ENCODE measurements at regions not wholly inside any gene's neighbourhood (a gene's known extent, or its start where the extent isn't known, plus 50 kb on each side); places are given as distances from the start of the nearest gene placed in this dataset.

DNA sequence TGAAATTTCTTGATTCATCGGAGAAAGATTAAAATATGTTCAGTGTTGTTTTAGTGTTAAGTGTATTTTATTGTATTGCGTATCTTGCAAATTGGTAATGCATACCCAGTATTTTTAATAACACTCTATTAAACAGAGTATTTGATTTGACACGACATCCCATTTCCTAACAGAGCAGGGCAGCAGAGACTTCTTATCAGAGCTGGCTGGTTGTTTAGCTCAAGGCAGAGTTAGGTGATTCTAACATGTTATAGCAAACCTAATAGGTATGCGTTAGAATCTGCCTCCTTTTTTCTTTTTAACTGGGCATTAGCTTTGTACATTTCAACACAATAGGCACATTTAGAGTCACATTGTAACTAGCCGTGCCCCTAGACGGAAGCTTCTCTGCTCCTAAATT is 57.1 kb upstream of the CELF2 start:
- H3K4me3 ChIP-seq (ENCODE audit: insufficient read depth, low read depth, low read length), result no peak overlapping the region
- Mint-ChIP-seq H3K4me1 (ENCODE audit: low read depth, unreplicated experiment) (no peaks in the 10 kb centered on the region), H3K27me3 (ENCODE audit: low read depth, unreplicated experiment) (peaks cover 9% of the 10 kb centered on the region), H3K27ac (ENCODE audit: unreplicated experiment) (no peak overlapping the region), H3K36me3 (ENCODE audit: low read depth, unreplicated experiment) (no peaks in the 10 kb centered on the region), H3K4me3 (ENCODE audit: unreplicated experiment) (no peak overlapping the region), H3K9me3 (ENCODE audit: unreplicated experiment) (no peaks in the 10 kb centered on the region)
- no peaks in the 10 kb centered on the region for H3K4me1 ChIP-seq (ENCODE audit: insufficient read depth, low read length)
- H4K20me1 ChIP-seq (ENCODE audit: insufficient read depth, low read length), result no peaks in the 10 kb centered on the region
- FAIRE-seq (no peak), DNase-seq (ENCODE audit: low read depth) (no peak)
- H3K79me2 ChIP-seq (ENCODE audit: insufficient read depth, low read length), result no peaks in the 10 kb centered on the region
- H3K4me2 ChIP-seq (ENCODE audit: low read length), result no peak overlapping the region
- H3K9me3 ChIP-seq (ENCODE audit: insufficient read depth, low read depth, low read length), result no peaks in the 10 kb centered on the region
- H3K27ac ChIP-seq (ENCODE audit: low read depth, low read length), result no peak overlapping the region
- H3K27me3 ChIP-seq (ENCODE audit: insufficient read depth, low read length), result no peaks in the 10 kb centered on the region
- TF ChIP-seq CTCF (IDR thresholded peaks at IDR 0.05; ENCODE audit: insufficient read depth, low read depth, low read length), result no peak
- TF ChIP-seq EZH2 (IDR thresholded peaks at IDR 0.05; ENCODE audit: insufficient read depth, low read length), result no peak
- H3K9ac ChIP-seq (ENCODE audit: low read length), result no peak overlapping the region
- H3K36me3 ChIP-seq (ENCODE audit: insufficient read depth, low read length), result no peaks in the 10 kb centered on the region
- no peak overlapping the region for H2AFZ ChIP-seq (ENCODE audit: low read depth, low read length)

- Histone ChIP-seq H3K79me2 (ENCODE audit: insufficient read depth, low read length) (no peaks in the 10 kb centered on the region), H3K4me3 (ENCODE audit: insufficient read depth, low read depth, low read length) (no peak overlapping the region), H3K9ac (ENCODE audit: low read length) (no peak overlapping the region), H3K27ac (ENCODE audit: low read depth, low read length) (no peak overlapping the region), H4K20me1 (ENCODE audit: insufficient read depth, low read length) (no peaks in the 10 kb centered on the region), H3K27me3 (ENCODE audit: insufficient read depth, low read length) (no peaks in the 10 kb centered on the region), H3K36me3 (ENCODE audit: insufficient read depth, low read length) (no peaks in the 10 kb centered on the region), H3K9me3 (ENCODE audit: insufficient read depth, low read depth, low read length) (no peaks in the 10 kb centered on the region), H3K4me1 (ENCODE audit: insufficient read depth, low read length) (no peaks in the 10 kb centered on the region), H2AFZ (ENCODE audit: low read depth, low read length) (no peak overlapping the region), H3K4me2 (ENCODE audit: low read length) (no peak overlapping the region)
- Mint-ChIP-seq H3K4me3 (ENCODE audit: unreplicated experiment) (no peak overlapping the region), H3K4me1 (ENCODE audit: low read depth, unreplicated experiment) (no peaks in the 10 kb centered on the region), H3K27ac (ENCODE audit: unreplicated experiment) (no peak overlapping the region), H3K9me3 (ENCODE audit: unreplicated experiment) (no peaks in the 10 kb centered on the region), H3K27me3 (ENCODE audit: low read depth, unreplicated experiment) (peaks cover 9% of the 10 kb centered on the region), H3K36me3 (ENCODE audit: low read depth, unreplicated experiment) (no peaks in the 10 kb centered on the region)
- FAIRE-seq, result no peak
- DNase-seq (ENCODE audit: low read depth), result no peak
- TF ChIP-seq CTCF (IDR thresholded peaks at IDR 0.05; ENCODE audit: insufficient read depth, low read depth, low read length) (no peak), EZH2 (IDR thresholded peaks at IDR 0.05; ENCODE audit: insufficient read depth, low read length) (no peak)
These were observed 56.6 kb upstream of the CELF2 start for GRCh38 chr10:10961072-10961471.

- Histone ChIP-seq H3K4me1 (ENCODE audit: insufficient read depth, low read length) (no peaks in the 10 kb centered on the region), H3K79me2 (ENCODE audit: insufficient read depth, low read length) (no peaks in the 10 kb centered on the region), H2AFZ (ENCODE audit: low read depth, low read length) (no peak overlapping the region), H3K9ac (ENCODE audit: low read length) (no peak overlapping the region), H3K36me3 (ENCODE audit: insufficient read depth, low read length) (no peaks in the 10 kb centered on the region), H3K27ac (ENCODE audit: low read depth, low read length) (no peak overlapping the region), H3K27me3 (ENCODE audit: insufficient read depth, low read length) (no peaks in the 10 kb centered on the region), H3K9me3 (ENCODE audit: insufficient read depth, low read depth, low read length) (no peaks in the 10 kb centered on the region), H3K4me3 (ENCODE audit: insufficient read depth, low read depth, low read length) (no peak overlapping the region), H3K4me2 (ENCODE audit: low read length) (no peak overlapping the region), H4K20me1 (ENCODE audit: insufficient read depth, low read length) (no peaks in the 10 kb centered on the region)
- TF ChIP-seq CTCF (IDR thresholded peaks at IDR 0.05; ENCODE audit: insufficient read depth, low read depth, low read length) (no peak), EZH2 (IDR thresholded peaks at IDR 0.05; ENCODE audit: insufficient read depth, low read length) (no peak)
- no peak for DNase-seq (ENCODE audit: low read depth)
- Mint-ChIP-seq H3K4me3 (ENCODE audit: unreplicated experiment) (no peak overlapping the region), H3K36me3 (ENCODE audit: low read depth, unreplicated experiment) (no peaks in the 10 kb centered on the region), H3K4me1 (ENCODE audit: low read depth, unreplicated experiment) (no peaks in the 10 kb centered on the region), H3K27me3 (ENCODE audit: low read depth, unreplicated experiment) (peaks cover 8% of the 10 kb centered on the region), H3K9me3 (ENCODE audit: unreplicated experiment) (no peaks in the 10 kb centered on the region), H3K27ac (ENCODE audit: unreplicated experiment) (no peak overlapping the region)
- FAIRE-seq, result no peak
These were observed 50.6 kb upstream of the CELF2 start for GRCh38 chr10:10967029-10967428.
